SH-SY5Y (cell line): ENCODE measurements at regions not wholly inside any gene's neighbourhood (a gene's known extent, or its start where the extent isn't known, plus 50 kb on each side); places are given as distances from the start of the nearest gene placed in this dataset.

Experiments
- GATA2 ChIP-seq: IDR thresholded peaks from 2 replicates; pipeline ENCODE4 v1.6.1; 2011; ENCODE audit warnings: mild to moderate bottlenecking, low read depth, low read length
- GATA3 ChIP-seq: IDR thresholded peaks from 2 replicates; pipeline ENCODE4 v1.6.1; 2011; ENCODE audit warnings: low read depth, mild to moderate bottlenecking, low read length, moderate library complexity

DNA sequence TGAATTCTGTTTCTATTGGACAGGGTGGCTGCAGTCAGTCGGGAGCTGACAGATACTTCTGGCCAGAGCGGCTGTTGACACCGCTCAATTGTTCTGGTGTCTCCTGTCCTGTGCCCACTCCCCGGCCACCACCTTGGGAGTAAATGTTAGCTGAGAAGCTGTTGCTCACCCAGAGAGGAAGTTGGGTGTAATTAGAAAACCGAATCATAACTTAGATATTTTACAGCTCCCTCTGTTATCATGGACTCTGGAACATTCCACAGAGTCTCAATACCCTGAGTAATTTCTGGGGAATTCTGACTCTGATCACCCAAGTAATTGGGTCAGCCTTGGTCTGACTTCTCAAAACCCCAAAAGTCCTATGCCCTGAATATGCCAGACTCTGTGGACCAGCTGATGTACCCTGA, 58.3 kb upstream of the RFLNA start:
- TF ChIP-seq GATA2 = no peak
- no peak for TF ChIP-seq GATA3
